Colonic mucosa (tissue), 4 donors: ENCODE measurements at regions not wholly inside any gene's neighbourhood (a gene's known extent, or its start where the extent isn't known, plus 50 kb on each side); places are given as distances from the start of the nearest gene placed in this dataset.

ENCODE experiments used
- DNase-seq: peaks from one replicate; pipeline ENCODE4 v3.0.0-alpha.2; 2020
- H3K27ac ChIP-seq: fragments of 200-600 bp; one replicate; pipeline ENCODE4 v1.8.0; 2021
- H3K27me3 ChIP-seq: fragments of 200-600 bp; one replicate; pipeline ENCODE4 v1.8.0; 2021
- H3K36me3 ChIP-seq: fragments of 200-600 bp; one replicate; pipeline ENCODE4 v1.8.0; 2021
- H3K4me1 ChIP-seq: fragments of 200-600 bp; one replicate; pipeline ENCODE4 v1.8.0; 2021; ENCODE audit warnings: mild to moderate bottlenecking
- H3K4me3 ChIP-seq: fragments of 200-600 bp; one replicate; pipeline ENCODE4 v1.8.0; 2021
- H3K9ac ChIP-seq, 2 donors: one replicate each; pipeline ENCODE4 v1.7.0; 2013; ENCODE audit warnings: control low read depth in 2 of 2, low read depth in 2 of 2, low read length in 2 of 2
- H3K9me3 ChIP-seq: fragments of 200-600 bp; one replicate; pipeline ENCODE4 v1.8.0; 2021
- intact Hi-C: fragments of 100-400 bp; cut with DNase I; formaldehyde crosslinking; loops from one replicate; pipeline ENCODE4 v1.14.1; 2022
- TF ChIP-seq, protein P1 (sequence below): fragments of 200-600 bp; IDR thresholded peaks from one replicate; pipeline ENCODE4 v1.8.0; 2022; ENCODE audit warnings: antibody characterized with exemption, mild to moderate bottlenecking
- donor health status: healthy.
- donor health status: DM: no; HTN: no; CAD: no.
- donor health status: DM: no; HTN: no; CAD: no.

GRCh38 chr5:68490406-68490805 lies 274.9 kb downstream of the PIK3R1 start:
- TF ChIP-seq, protein P1, sequence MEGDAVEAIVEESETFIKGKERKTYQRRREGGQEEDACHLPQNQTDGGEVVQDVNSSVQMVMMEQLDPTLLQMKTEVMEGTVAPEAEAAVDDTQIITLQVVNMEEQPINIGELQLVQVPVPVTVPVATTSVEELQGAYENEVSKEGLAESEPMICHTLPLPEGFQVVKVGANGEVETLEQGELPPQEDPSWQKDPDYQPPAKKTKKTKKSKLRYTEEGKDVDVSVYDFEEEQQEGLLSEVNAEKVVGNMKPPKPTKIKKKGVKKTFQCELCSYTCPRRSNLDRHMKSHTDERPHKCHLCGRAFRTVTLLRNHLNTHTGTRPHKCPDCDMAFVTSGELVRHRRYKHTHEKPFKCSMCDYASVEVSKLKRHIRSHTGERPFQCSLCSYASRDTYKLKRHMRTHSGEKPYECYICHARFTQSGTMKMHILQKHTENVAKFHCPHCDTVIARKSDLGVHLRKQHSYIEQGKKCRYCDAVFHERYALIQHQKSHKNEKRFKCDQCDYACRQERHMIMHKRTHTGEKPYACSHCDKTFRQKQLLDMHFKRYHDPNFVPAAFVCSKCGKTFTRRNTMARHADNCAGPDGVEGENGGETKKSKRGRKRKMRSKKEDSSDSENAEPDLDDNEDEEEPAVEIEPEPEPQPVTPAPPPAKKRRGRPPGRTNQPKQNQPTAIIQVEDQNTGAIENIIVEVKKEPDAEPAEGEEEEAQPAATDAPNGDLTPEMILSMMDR: no peak
- intact Hi-C loops: no loop called here
- H3K4me3 ChIP-seq: no peak overlapping the region

GRCh38 chr5:68494771-68495170 lies 279.2 kb downstream of the PIK3R1 start:
- no peak overlapping the region for H3K9ac ChIP-seq
- intact Hi-C loops: no loop called here
- peaks cover 4% of the 10 kb centered on the region for H3K9me3 ChIP-seq
- H3K27ac ChIP-seq: no peak overlapping the region
- no peak for DNase-seq
- TF ChIP-seq, protein P1: no peak
- no peaks in the 10 kb centered on the region for H3K36me3 ChIP-seq
- H3K4me1 ChIP-seq: no peaks in the 10 kb centered on the region
- no peak overlapping the region for H3K4me3 ChIP-seq
- H3K27me3 ChIP-seq: no peaks in the 10 kb centered on the region

More at GRCh38 chr5:68490406-68490805, 274.9 kb downstream of the PIK3R1 start:
- Histone ChIP-seq H3K27me3 (no peaks in the 10 kb centered on the region), H3K4me1 (no peaks in the 10 kb centered on the region), H3K27ac (no peak overlapping the region), H3K9me3 (no peaks in the 10 kb centered on the region), H3K9ac (no peak overlapping the region), H3K36me3 (no peaks in the 10 kb centered on the region)
- no peak for DNase-seq

DNA sequence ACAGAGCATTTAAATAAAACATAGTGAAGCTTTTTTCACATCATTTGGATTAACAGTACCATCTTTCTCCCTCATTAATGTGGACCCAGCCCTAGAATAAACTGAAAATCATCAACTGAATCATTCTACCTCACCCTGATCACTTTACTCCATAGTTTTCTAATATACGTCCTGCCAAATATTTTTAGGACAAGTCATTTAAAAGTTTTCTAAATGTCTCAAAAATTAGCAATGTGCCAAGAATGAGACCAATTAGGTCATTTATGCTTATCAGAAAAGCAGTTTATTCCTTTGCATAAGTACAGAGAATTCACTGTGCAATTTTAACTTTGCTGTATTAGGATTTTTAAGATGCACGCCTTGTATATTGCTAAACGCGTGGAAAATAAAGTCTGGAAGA lies 284.4 kb downstream of the PIK3R1 start:
- Histone ChIP-seq H3K9me3 (peaks cover 4% of the 10 kb centered on the region), H3K27ac (no peak overlapping the region), H3K9ac (no peak overlapping the region), H3K4me1 (no peaks in the 10 kb centered on the region), H3K36me3 (no peaks in the 10 kb centered on the region), H3K27me3 (no peaks in the 10 kb centered on the region), H3K4me3 (no peak overlapping the region)
- no peak for DNase-seq
- TF ChIP-seq, protein P1: no peak
- intact Hi-C loops: no loop called here

GRCh38 chr5:68500813-68501212 lies 285.3 kb downstream of the PIK3R1 start:
- TF ChIP-seq, protein P1: no peak
- intact Hi-C loops: no loop called here
- no peak overlapping the region for H3K4me3 ChIP-seq
- H3K27me3 ChIP-seq: no peaks in the 10 kb centered on the region
- no peak overlapping the region for H3K9ac ChIP-seq
- no peak overlapping the region for H3K27ac ChIP-seq
- H3K4me1 ChIP-seq: no peaks in the 10 kb centered on the region
- no peak for DNase-seq
- no peaks in the 10 kb centered on the region for H3K36me3 ChIP-seq
- H3K9me3 ChIP-seq: peaks cover 4% of the 10 kb centered on the region

GRCh38 chr5:68502531-68502930 lies 287.0 kb downstream of the PIK3R1 start:
- Histone ChIP-seq H3K4me1 (no peaks in the 10 kb centered on the region), H3K27me3 (no peaks in the 10 kb centered on the region), H3K27ac (no peak overlapping the region), H3K4me3 (no peak overlapping the region), H3K9ac (no peak overlapping the region), H3K9me3 (peaks cover 3% of the 10 kb centered on the region), H3K36me3 (no peaks in the 10 kb centered on the region)
- TF ChIP-seq, protein P1: no peak
- intact Hi-C loops: no loop called here
- DNase-seq: no peak

DNA sequence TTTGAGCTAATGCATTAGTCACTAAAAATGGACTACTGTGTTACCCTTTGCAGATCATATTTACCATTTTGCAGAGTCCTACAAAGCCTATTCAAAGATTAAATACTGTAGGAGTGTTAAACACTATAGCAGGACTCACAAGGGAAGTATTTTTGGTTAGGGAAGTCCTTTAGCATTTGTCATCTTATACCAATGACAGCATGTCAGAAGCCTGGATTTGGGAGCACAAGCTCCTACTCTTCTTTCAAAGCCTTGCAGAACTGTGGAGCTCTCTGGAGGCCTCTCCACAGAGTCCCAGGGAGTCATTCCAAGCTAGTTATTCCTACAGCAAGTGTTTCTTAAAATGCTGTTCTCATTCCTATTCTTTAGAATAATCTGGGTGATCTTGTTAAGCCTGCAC lies 288.8 kb downstream of the PIK3R1 start:
- no peak for DNase-seq
- no peaks in the 10 kb centered on the region for H3K9me3 ChIP-seq
- intact Hi-C loops: no loop called here
- H3K4me3 ChIP-seq: no peak overlapping the region
- H3K9ac ChIP-seq: no peak overlapping the region
- H3K4me1 ChIP-seq: no peaks in the 10 kb centered on the region
- no peak overlapping the region for H3K27ac ChIP-seq
- TF ChIP-seq, protein P1: no peak
- H3K36me3 ChIP-seq: no peaks in the 10 kb centered on the region
- H3K27me3 ChIP-seq: no peaks in the 10 kb centered on the region
